SK-N-SH (cell line): ENCODE measurements at regions not wholly inside any gene's neighbourhood (a gene's known extent, or its start where the extent isn't known, plus 50 kb on each side); places are given as distances from the start of the nearest gene placed in this dataset.

Experiments used
- CTCF ChIA-PET: fragments of 300-600, 350-600 bp; formaldehyde crosslinking; extraction: SDS; loops from one replicate; lab custom pipeline; 2021; lab: Yijun Ruan, JAX
- POLR2A ChIA-PET: fragments of 350-600 bp; sonication (Branson Sonifier 250); formaldehyde crosslinking; extraction: SDS; loops from one replicate; lab custom pipeline; 2020; ENCODE audit warnings: antibody characterized with exemption, inconsistent platforms; lab: Yijun Ruan, JAX
- DNase-seq: peaks from one replicate; pipeline ENCODE4 v3.0.0; 2012
- H2AFZ ChIP-seq: fragments of 200-600 bp; sonication (generic); 2 replicates; pipeline ENCODE4 v1.8.1; 2016; ENCODE audit warnings: antibody characterized with exemption, mild to moderate bottlenecking, low read depth
- H3F3A ChIP-seq: fragments of 200-600 bp; sonication (generic); replicated peaks from 2 replicates; pipeline ENCODE3; 2016; ENCODE audit warnings: antibody characterized with exemption, mild to moderate bottlenecking; ENCODE audit not compliant: insufficient read depth
- H3K27ac ChIP-seq, 2 experiments: fragments of 200-500 bp in 1 of 2; fragments of 200-600 bp in 1 of 2; sonication (Bioruptor generic) in 1 of 2; sonication (generic), shearing (Covaris generic) in 1 of 2; 2 replicates each; pipeline versions ENCODE4 v1.5.1 to v1.6.1; 2014 to 2016; ENCODE audit warnings: low read depth in 2 of 2, inconsistent platforms in 1 of 2, low read length in 1 of 2, mild to moderate bottlenecking in 1 of 2, mixed read lengths in 1 of 2
- H3K27me3 ChIP-seq: fragments of 200-600 bp; sonication (generic), shearing (Covaris generic); 2 replicates; pipeline ENCODE4 v1.6.1; 2016; ENCODE audit warnings: mixed run types; ENCODE audit not compliant: insufficient read depth
- H3K36me3 ChIP-seq, 2 experiments: fragments of 200-500 bp in 1 of 2; fragments of 200-600 bp in 1 of 2; sonication (Bioruptor generic) in 1 of 2; sonication (generic) in 1 of 2; replicated peaks in 1 of 2; 2 replicates each; pipeline versions ENCODE3 to v1.5.1; 2014 to 2016; ENCODE audit warnings: low read length in 1 of 2, mild to moderate bottlenecking in 1 of 2; ENCODE audit not compliant: insufficient read depth in 2 of 2, control insufficient read depth in 1 of 2
- H3K4me1 ChIP-seq, 2 experiments: fragments of 200-500 bp in 1 of 2; fragments of 200-600 bp in 1 of 2; sonication (Bioruptor generic) in 1 of 2; sonication (generic), shearing (Covaris generic) in 1 of 2; 2 replicates each; pipeline versions ENCODE4 v1.5.1 to v1.6.1; 2014 to 2016; ENCODE audit warnings: low read depth in 1 of 2, low read length in 1 of 2, mixed run types in 1 of 2; ENCODE audit not compliant: insufficient read depth in 2 of 2, control insufficient read depth in 1 of 2
- H3K4me2 ChIP-seq: fragments of 200-600 bp; sonication (generic), shearing (Covaris generic); 2 replicates; pipeline ENCODE4 v1.6.1; 2017; ENCODE audit warnings: mixed run types
- H3K4me3 ChIP-seq, 2 experiments: fragments of 200-500 bp in 1 of 2; fragments of 200-600 bp in 1 of 2; sonication (Bioruptor generic) in 1 of 2; sonication (generic), shearing (Covaris generic) in 1 of 2; 2 replicates each; pipeline versions ENCODE4 v1.5.1 to v1.8.1; 2014 to 2016; ENCODE audit warnings: low read depth in 2 of 2, inconsistent platforms in 1 of 2, low read length in 1 of 2, mild to moderate bottlenecking in 1 of 2, mixed read lengths in 1 of 2, moderate library complexity in 1 of 2
- H3K79me2 ChIP-seq: fragments of 200-600 bp; sonication (generic); 2 replicates; pipeline ENCODE4 v1.8.1; 2017; ENCODE audit warnings: mild to moderate bottlenecking; ENCODE audit not compliant: insufficient read depth
- H3K9ac ChIP-seq: fragments of 200-600 bp; sonication (generic); 2 replicates; pipeline ENCODE4 v1.6.1; 2017; ENCODE audit warnings: mixed run types
- H3K9me2 ChIP-seq: fragments of 200-600 bp; sonication (generic); 2 replicates; pipeline ENCODE4 v1.6.1; 2017; ENCODE audit warnings: mixed run types
- H3K9me3 ChIP-seq: fragments of 200-600 bp; sonication (generic); 2 replicates; pipeline ENCODE4 v1.6.1; 2017; ENCODE audit warnings: mixed run types, mild to moderate bottlenecking, moderate library complexity
- H4K20me1 ChIP-seq: fragments of 200-600 bp; sonication (generic); 2 replicates; pipeline ENCODE4 v1.6.1; 2017; ENCODE audit warnings: mild to moderate bottlenecking, mixed run types; ENCODE audit not compliant: insufficient read depth
- EP300 ChIP-seq, 2 experiments: IDR thresholded peaks; 2 replicates each; pipeline versions ENCODE4 v1.4.0 to v1.6.1; 2012; ENCODE audit warnings: borderline replicate concordance in 1 of 2, low read depth in 1 of 2, low read length in 1 of 2
- EZH2phosphoT487 ChIP-seq: fragments of 200-600 bp; sonication (generic); IDR thresholded peaks from 2 replicates; pipeline ENCODE4 v1.6.1; 2017; ENCODE audit warnings: low read depth, mixed run types, mild to moderate bottlenecking, antibody characterized with exemption, moderate library complexity, borderline replicate concordance
- FOSL2 ChIP-seq: IDR thresholded peaks from 2 replicates; pipeline ENCODE4 v1.4.0; 2012; ENCODE audit warnings: low read depth, mild to moderate bottlenecking, moderate library complexity, borderline replicate concordance
- JUND ChIP-seq: IDR thresholded peaks from 2 replicates; pipeline ENCODE4 v1.4.0; 2012
- MXI1 ChIP-seq: IDR thresholded peaks from 2 replicates; pipeline ENCODE4 v1.6.1; 2012; ENCODE audit warnings: mild to moderate bottlenecking, low read depth, low read length, improper control_type of control experiment
- RAD21 ChIP-seq: IDR thresholded peaks from 2 replicates; pipeline ENCODE4 v1.6.1; 2012; ENCODE audit warnings: mild to moderate bottlenecking, low read length
- YY1 ChIP-seq: IDR thresholded peaks from 2 replicates; pipeline ENCODE4 v1.4.0; 2012; ENCODE audit warnings: low read depth, mild to moderate bottlenecking
- WGBS: methylation state at CpG from one replicate; pipeline ENCODE4 v1.1.6; 2017; ENCODE audit warnings: low lambda C conversion rate; 5-methylcytosine and 5-hydroxymethylcytosine counted together
- TF ChIP-seq, protein P1 (sequence below): IDR thresholded peaks from 2 replicates; pipeline ENCODE4 v1.4.0; 2012; ENCODE audit warnings: low read depth, borderline replicate concordance
- TF ChIP-seq, protein P2 (sequence below): fragments of 150-350 bp; IDR thresholded peaks from 2 replicates; pipeline ENCODE4 v1.6.1; 2016; ENCODE audit warnings: mild to moderate bottlenecking, low read depth, low read length
- TF ChIP-seq, protein P3 (sequence below): fragments of 200-600 bp; sonication (generic); IDR thresholded peaks from 2 replicates; pipeline ENCODE4 v1.6.1; 2017; ENCODE audit warnings: antibody characterized with exemption, mild to moderate bottlenecking, moderate library complexity

DNA sequence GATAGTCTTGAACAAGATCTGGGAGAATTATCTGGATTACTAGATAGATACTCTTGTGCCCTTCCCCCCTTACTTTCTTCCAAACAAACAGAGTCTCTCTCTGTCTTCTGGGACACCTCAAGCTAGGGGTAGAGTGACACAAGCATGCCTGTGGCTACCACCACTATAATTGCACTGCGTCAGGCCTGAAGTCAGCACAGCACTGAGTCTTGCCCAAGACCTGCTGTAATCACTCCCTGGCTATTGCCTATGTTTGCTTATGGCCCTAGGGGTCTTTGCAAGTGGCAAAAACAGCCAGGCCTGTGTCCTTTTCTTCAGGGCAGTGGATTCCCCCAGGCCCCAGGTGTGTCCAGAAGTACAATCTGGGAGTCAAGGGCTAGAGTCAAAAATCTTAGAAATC is 106.6 kb downstream of the SLC5A7 start:
- Histone ChIP-seq H2AFZ (no peak overlapping the region), H3K9ac (no peak overlapping the region), H3K4me2 (no peak overlapping the region), H3K79me2 (no peaks in the 10 kb centered on the region), H3F3A (no peaks in the 10 kb centered on the region), H3K9me3 (no peaks in the 10 kb centered on the region), H3K36me3 (no peaks in the 10 kb centered on the region), H3K27me3 (no peaks in the 10 kb centered on the region), H3K4me3 (no peak overlapping the region), H3K9me2 (no peaks in the 10 kb centered on the region), H3K4me1 (no peaks in the 10 kb centered on the region), H3K27ac (no peak overlapping the region), H4K20me1 (no peaks in the 10 kb centered on the region)
- CTCF ChIA-PET = no interaction called here
- TF ChIP-seq RAD21 (no peak), EZH2phosphoT487 (no peak), FOSL2 (no peak), JUND (no peak)
- TF ChIP-seq, protein P1, sequence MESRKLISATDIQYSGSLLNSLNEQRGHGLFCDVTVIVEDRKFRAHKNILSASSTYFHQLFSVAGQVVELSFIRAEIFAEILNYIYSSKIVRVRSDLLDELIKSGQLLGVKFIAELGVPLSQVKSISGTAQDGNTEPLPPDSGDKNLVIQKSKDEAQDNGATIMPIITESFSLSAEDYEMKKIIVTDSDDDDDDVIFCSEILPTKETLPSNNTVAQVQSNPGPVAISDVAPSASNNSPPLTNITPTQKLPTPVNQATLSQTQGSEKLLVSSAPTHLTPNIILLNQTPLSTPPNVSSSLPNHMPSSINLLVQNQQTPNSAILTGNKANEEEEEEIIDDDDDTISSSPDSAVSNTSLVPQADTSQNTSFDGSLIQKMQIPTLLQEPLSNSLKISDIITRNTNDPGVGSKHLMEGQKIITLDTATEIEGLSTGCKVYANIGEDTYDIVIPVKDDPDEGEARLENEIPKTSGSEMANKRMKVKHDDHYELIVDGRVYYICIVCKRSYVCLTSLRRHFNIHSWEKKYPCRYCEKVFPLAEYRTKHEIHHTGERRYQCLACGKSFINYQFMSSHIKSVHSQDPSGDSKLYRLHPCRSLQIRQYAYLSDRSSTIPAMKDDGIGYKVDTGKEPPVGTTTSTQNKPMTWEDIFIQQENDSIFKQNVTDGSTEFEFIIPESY = no peak
- TF ChIP-seq, protein P2, sequence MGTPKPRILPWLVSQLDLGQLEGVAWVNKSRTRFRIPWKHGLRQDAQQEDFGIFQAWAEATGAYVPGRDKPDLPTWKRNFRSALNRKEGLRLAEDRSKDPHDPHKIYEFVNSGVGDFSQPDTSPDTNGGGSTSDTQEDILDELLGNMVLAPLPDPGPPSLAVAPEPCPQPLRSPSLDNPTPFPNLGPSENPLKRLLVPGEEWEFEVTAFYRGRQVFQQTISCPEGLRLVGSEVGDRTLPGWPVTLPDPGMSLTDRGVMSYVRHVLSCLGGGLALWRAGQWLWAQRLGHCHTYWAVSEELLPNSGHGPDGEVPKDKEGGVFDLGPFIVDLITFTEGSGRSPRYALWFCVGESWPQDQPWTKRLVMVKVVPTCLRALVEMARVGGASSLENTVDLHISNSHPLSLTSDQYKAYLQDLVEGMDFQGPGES = no peak
- WGBS = 60% methylated on average over 1 of the region's 1 CpG
- POLR2A ChIA-PET = no interaction called here
- no peak for DNase-seq

DNA sequence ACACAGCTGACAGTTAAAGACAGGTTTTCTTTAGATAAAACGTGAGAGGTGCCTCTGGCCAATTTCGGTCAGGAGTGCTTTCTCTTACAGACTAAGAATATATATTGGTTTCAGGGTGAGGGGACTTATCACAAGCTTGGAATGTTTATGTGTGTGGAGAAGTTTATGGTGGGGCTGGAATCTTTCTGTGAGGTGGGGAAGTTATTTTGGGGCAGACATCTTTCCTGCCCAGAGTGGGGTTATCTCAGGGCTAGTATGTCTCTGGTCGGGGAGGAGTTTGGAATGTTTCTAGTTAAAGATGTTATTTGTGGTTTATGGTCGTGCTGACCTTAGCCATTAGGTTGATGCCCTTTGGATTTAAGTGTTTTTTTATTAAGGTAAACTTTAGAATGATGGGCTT is 115.2 kb downstream of the SLC5A7 start:
- no peak for TF ChIP-seq YY1
- TF ChIP-seq MXI1 = no peak
- TF ChIP-seq, protein P3, sequence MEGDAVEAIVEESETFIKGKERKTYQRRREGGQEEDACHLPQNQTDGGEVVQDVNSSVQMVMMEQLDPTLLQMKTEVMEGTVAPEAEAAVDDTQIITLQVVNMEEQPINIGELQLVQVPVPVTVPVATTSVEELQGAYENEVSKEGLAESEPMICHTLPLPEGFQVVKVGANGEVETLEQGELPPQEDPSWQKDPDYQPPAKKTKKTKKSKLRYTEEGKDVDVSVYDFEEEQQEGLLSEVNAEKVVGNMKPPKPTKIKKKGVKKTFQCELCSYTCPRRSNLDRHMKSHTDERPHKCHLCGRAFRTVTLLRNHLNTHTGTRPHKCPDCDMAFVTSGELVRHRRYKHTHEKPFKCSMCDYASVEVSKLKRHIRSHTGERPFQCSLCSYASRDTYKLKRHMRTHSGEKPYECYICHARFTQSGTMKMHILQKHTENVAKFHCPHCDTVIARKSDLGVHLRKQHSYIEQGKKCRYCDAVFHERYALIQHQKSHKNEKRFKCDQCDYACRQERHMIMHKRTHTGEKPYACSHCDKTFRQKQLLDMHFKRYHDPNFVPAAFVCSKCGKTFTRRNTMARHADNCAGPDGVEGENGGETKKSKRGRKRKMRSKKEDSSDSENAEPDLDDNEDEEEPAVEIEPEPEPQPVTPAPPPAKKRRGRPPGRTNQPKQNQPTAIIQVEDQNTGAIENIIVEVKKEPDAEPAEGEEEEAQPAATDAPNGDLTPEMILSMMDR = no peak
- no peak for TF ChIP-seq EP300 (IDR thresholded peaks at IDR 0.05; ENCODE audit: borderline replicate concordance in 1 of 2, low read depth in 1 of 2, low read length in 1 of 2)
- TF ChIP-seq JUND = no peak
- Histone ChIP-seq H4K20me1 (no peaks in the 10 kb centered on the region), H3K4me2 (no peak overlapping the region), H3K36me3 (no peaks in the 10 kb centered on the region), H3K27me3 (no peaks in the 10 kb centered on the region), H2AFZ (no peak overlapping the region), H3K9me2 (no peaks in the 10 kb centered on the region), H3K9me3 (no peaks in the 10 kb centered on the region), H3F3A (no peaks in the 10 kb centered on the region), H3K27ac (no peak overlapping the region), H3K9ac (no peak overlapping the region), H3K79me2 (no peaks in the 10 kb centered on the region), H3K4me3 (no peak overlapping the region), H3K4me1 (no peaks in the 10 kb centered on the region)
- 45% methylated on average over 4 of the region's 4 CpGs for WGBS
- no peak for DNase-seq
- CTCF ChIA-PET = no interaction called here
- POLR2A ChIA-PET = no interaction called here
